Sigmoid colon (tissue), 4 donors: ENCODE measurements at regions not wholly inside any gene's neighbourhood (a gene's known extent, or its start where the extent isn't known, plus 50 kb on each side); places are given as distances from the start of the nearest gene placed in this dataset.

Experiments
- EP300 ChIP-seq, 4 donors: sonication (generic); formaldehyde crosslinking; IDR thresholded peaks; one replicate each; pipeline ENCODE4 v1.6.1; 2017; ENCODE audit warnings: antibody characterized with exemption in 4 of 4
- POLR2A ChIP-seq, 2 donors: fragments of 450-650 bp; IDR thresholded peaks; one replicate each; pipeline ENCODE4 v1.6.1; 2016; ENCODE audit warnings: antibody characterized with exemption in 2 of 2, mild to moderate bottlenecking in 2 of 2, moderate library complexity in 2 of 2
- POLR2AphosphoS5 ChIP-seq, 4 donors: sonication (generic); formaldehyde crosslinking; IDR thresholded peaks; one replicate each; pipeline ENCODE4 v1.6.1; 2017; ENCODE audit warnings: antibody characterized with exemption in 4 of 4
- TF ChIP-seq, protein P1 (sequence below), 4 experiments: fragments of 450-650 bp in 3 of 4; fragments of 200-600 bp in 1 of 4; IDR thresholded peaks; one replicate each; pipeline ENCODE4 v1.5.1; 2016 to 2019; ENCODE audit warnings: antibody characterized with exemption in 4 of 4, mild to moderate bottlenecking in 3 of 4, moderate library complexity in 2 of 4

DNA sequence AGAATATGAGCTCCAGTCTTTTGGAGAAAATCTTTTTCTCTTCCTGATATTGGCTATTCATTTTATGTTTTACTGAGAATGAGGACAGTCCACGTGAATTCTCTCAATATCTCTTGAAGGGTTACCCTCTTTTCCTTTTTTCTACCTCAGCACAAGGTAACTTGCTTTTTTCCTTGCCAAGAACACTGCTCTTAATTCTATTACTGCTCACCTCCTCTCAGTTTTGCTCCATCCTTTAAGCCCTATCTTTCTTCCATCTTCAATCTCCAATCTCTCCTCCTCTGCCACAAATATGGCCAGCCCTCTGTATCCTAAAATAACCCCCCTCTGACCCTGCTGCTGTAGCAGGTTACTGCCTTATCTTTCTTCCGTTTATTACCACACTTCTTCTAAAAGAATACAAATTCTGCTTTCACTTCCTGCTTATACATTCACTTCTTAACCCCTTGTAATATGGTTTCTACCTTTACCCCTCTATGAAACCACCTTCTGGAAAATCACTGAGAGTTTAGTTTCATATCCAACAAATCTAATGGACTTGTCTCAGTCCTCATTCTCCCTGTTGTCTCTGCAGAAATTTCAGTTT is 89.0 kb downstream of the NFKBIZ start:
- TF ChIP-seq, protein P1, sequence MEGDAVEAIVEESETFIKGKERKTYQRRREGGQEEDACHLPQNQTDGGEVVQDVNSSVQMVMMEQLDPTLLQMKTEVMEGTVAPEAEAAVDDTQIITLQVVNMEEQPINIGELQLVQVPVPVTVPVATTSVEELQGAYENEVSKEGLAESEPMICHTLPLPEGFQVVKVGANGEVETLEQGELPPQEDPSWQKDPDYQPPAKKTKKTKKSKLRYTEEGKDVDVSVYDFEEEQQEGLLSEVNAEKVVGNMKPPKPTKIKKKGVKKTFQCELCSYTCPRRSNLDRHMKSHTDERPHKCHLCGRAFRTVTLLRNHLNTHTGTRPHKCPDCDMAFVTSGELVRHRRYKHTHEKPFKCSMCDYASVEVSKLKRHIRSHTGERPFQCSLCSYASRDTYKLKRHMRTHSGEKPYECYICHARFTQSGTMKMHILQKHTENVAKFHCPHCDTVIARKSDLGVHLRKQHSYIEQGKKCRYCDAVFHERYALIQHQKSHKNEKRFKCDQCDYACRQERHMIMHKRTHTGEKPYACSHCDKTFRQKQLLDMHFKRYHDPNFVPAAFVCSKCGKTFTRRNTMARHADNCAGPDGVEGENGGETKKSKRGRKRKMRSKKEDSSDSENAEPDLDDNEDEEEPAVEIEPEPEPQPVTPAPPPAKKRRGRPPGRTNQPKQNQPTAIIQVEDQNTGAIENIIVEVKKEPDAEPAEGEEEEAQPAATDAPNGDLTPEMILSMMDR (IDR thresholded peaks at IDR 0.05): no peak
- TF ChIP-seq POLR2A (IDR thresholded peaks at IDR 0.05) (no peak), POLR2AphosphoS5 (IDR thresholded peaks at IDR 0.05) (no peak), EP300 (IDR thresholded peaks at IDR 0.05) (no peak)
